ENCODE measurements at regions not wholly inside any gene's neighbourhood (a gene's known extent, or its start where the extent isn't known, plus 50 kb on each side); places are given as distances from the start of the nearest gene placed in this dataset.

GRCh38 chr22:27148055-27148454 lies 490.7 kb downstream of the MIAT start:
- in situ Hi-C loops (cut with MboI; ENCODE audit: low pct_unique_long_range_greater_than_20kb in 2 of 9, low sequenced_read_pairs in 9 of 9, unreplicated experiment in 9 of 9): no loop called here
- 50 to 100% (median 88%) methylated on average over 1 to 2 of the region's 2 CpGs; no CpG with 5 or more reads in 4 of the 10 experiments for WGBS, 10 experiments
- no peak overlapping the region for H3K4me3 ChIP-seq
- ATAC-seq (replicated peaks in 6 of 8): no peak
- H3K4me1 ChIP-seq (replicated peaks in 1 of 2): peaks cover 21 to 23% of the 10 kb centered on the region in 2 donors
- H3K27ac ChIP-seq: no peak overlapping the region

GRCh38 chr22:27148886-27149470 lies 491.6 kb downstream of the MIAT start:
- in situ Hi-C loops (cut with MboI; ENCODE audit: low pct_unique_long_range_greater_than_20kb in 2 of 9, low sequenced_read_pairs in 9 of 9, unreplicated experiment in 9 of 9): no loop called here
- Histone ChIP-seq H3K4me1 (replicated peaks in 1 of 2) (peaks cover 21 to 23% of the 10 kb centered on the region in 2 donors), H3K4me3 (no peak overlapping the region), H3K27ac (no peak overlapping the region)
- WGBS, 10 experiments: 87 to 100% (median 95%) methylated on average over 1 to 8 of the region's 8 CpGs
- no peak for ATAC-seq (replicated peaks in 6 of 8)

GRCh38 chr22:27149921-27150543 lies 492.6 kb downstream of the MIAT start:
- peak; percentile 38 to 89 (median 62) for ATAC-seq (replicated peaks in 6 of 8)
- WGBS, 10 experiments: 13 to 95% (median 50%) methylated on average over 4 to 12 of the region's 12 CpGs; no CpG with 5 or more reads in 1 of the 10 experiments
- H3K27ac ChIP-seq: no peak overlapping the region
- H3K4me3 ChIP-seq: no peak overlapping the region
- H3K4me1 ChIP-seq (replicated peaks in 1 of 2): peaks cover 21 to 23% of the 10 kb centered on the region in 2 donors
- in situ Hi-C loops (cut with MboI; ENCODE audit: low pct_unique_long_range_greater_than_20kb in 2 of 9, low sequenced_read_pairs in 9 of 9, unreplicated experiment in 9 of 9): no loop called here

GRCh38 chr22:27150544-27150941 lies 493.2 kb downstream of the MIAT start:
- in situ Hi-C loops (cut with MboI; ENCODE audit: low pct_unique_long_range_greater_than_20kb in 2 of 9, low sequenced_read_pairs in 9 of 9, unreplicated experiment in 9 of 9): no loop called here
- peak in 2 of 8 experiments; percentile 14 to 18 for ATAC-seq (replicated peaks in 6 of 8)
- Histone ChIP-seq H3K4me1 (replicated peaks in 1 of 2) (peaks cover 21 to 23% of the 10 kb centered on the region in 2 donors), H3K27ac (no peak overlapping the region), H3K4me3 (no peak overlapping the region)
- WGBS, 10 experiments: 7 to 100% (median 73%) methylated on average over 1 to 6 of the region's 8 CpGs; no CpG with 5 or more reads in 2 of the 10 experiments

GRCh38 chr22:27151407-27151806 lies 494.0 kb downstream of the MIAT start:
- ATAC-seq (replicated peaks in 6 of 8): no peak
- WGBS, 10 experiments: 0 to 100% (median 71%) methylated on average over 1 to 2 of the region's 2 CpGs; no CpG with 5 or more reads in 3 of the 10 experiments
- Histone ChIP-seq H3K4me1 (replicated peaks in 1 of 2) (peaks cover 21 to 23% of the 10 kb centered on the region in 2 donors), H3K27ac (no peak overlapping the region), H3K4me3 (no peak overlapping the region)
- in situ Hi-C loops (cut with MboI; ENCODE audit: low pct_unique_long_range_greater_than_20kb in 2 of 9, low sequenced_read_pairs in 9 of 9, unreplicated experiment in 9 of 9): no loop called here

- no peak overlapping the region for H3K27ac ChIP-seq
- WGBS, 10 experiments: 13 to 100% (median 80%) methylated on average over 1 to 2 of the region's 2 CpGs; no CpG with 5 or more reads in 1 of the 10 experiments
- ATAC-seq (replicated peaks in 6 of 8): no peak
- peaks cover 16 to 18% of the 10 kb centered on the region in 2 donors for H3K4me1 ChIP-seq (replicated peaks in 1 of 2)
- in situ Hi-C loops (cut with MboI; ENCODE audit: low pct_unique_long_range_greater_than_20kb in 2 of 9, low sequenced_read_pairs in 9 of 9, unreplicated experiment in 9 of 9): no loop called here
- no peak overlapping the region for H3K4me3 ChIP-seq
Observed at GRCh38 chr22:27152033-27152432, 494.6 kb downstream of the MIAT start.

- WGBS, 10 experiments: 48 to 100% (median 64%) methylated on average over 1 to 2 of the region's 2 CpGs; no CpG with 5 or more reads in 1 of the 10 experiments
- H3K27ac ChIP-seq: no peak overlapping the region
- H3K4me1 ChIP-seq (replicated peaks in 1 of 2): peaks cover 16 to 19% of the 10 kb centered on the region in 2 donors
- in situ Hi-C loops (cut with MboI; ENCODE audit: low pct_unique_long_range_greater_than_20kb in 2 of 9, low sequenced_read_pairs in 9 of 9, unreplicated experiment in 9 of 9): no loop called here
- ATAC-seq (replicated peaks in 6 of 8): no peak
- H3K4me3 ChIP-seq: no peak overlapping the region
Observed at GRCh38 chr22:27152883-27153282, 495.5 kb downstream of the MIAT start.

GRCh38 chr22:27153386-27153785 lies 496.0 kb downstream of the MIAT start:
- Histone ChIP-seq H3K4me1 (replicated peaks in 1 of 2) (peaks cover 18 to 23% of the 10 kb centered on the region in 2 donors), H3K27ac (no peak overlapping the region), H3K4me3 (no peak overlapping the region)
- no peak for ATAC-seq (replicated peaks in 6 of 8)
- in situ Hi-C loops (cut with MboI; ENCODE audit: low pct_unique_long_range_greater_than_20kb in 2 of 9, low sequenced_read_pairs in 9 of 9, unreplicated experiment in 9 of 9): no loop called here
- 63 to 100% (median 92%) methylated on average over 1 to 4 of the region's 4 CpGs; no CpG with 5 or more reads in 3 of the 10 experiments for WGBS, 10 experiments

GRCh38 chr22:27154717-27155116 lies 497.3 kb downstream of the MIAT start:
- in situ Hi-C loops (cut with MboI; ENCODE audit: low pct_unique_long_range_greater_than_20kb in 2 of 9, low sequenced_read_pairs in 9 of 9, unreplicated experiment in 9 of 9): no loop called here
- no peak for ATAC-seq (replicated peaks in 6 of 8)
- no peak overlapping the region for H3K27ac ChIP-seq
- peaks cover 18 to 21% of the 10 kb centered on the region in 2 donors for H3K4me1 ChIP-seq (replicated peaks in 1 of 2)
- 17 to 100% (median 83%) methylated on average over 1 to 9 of the region's 12 CpGs for WGBS, 10 experiments
- H3K4me3 ChIP-seq: no peak overlapping the region

- peaks cover 22 to 23% of the 10 kb centered on the region in 2 donors for H3K4me1 ChIP-seq (replicated peaks in 1 of 2)
- in situ Hi-C loops (cut with MboI; ENCODE audit: low pct_unique_long_range_greater_than_20kb in 2 of 9, low sequenced_read_pairs in 9 of 9, unreplicated experiment in 9 of 9): no loop called here
- no peak overlapping the region for H3K27ac ChIP-seq
- no peak for ATAC-seq (replicated peaks in 6 of 8)
- WGBS, 10 experiments: 55 to 100% (median 82%) methylated on average over 1 to 7 of the region's 8 CpGs
- no peak overlapping the region for H3K4me3 ChIP-seq
Observed at GRCh38 chr22:27156821-27157489, 499.6 kb downstream of the MIAT start.

GRCh38 chr22:27157666-27158370 lies 500.4 kb downstream of the MIAT start:
- in situ Hi-C loops (cut with MboI; ENCODE audit: low pct_unique_long_range_greater_than_20kb in 2 of 9, low sequenced_read_pairs in 9 of 9, unreplicated experiment in 9 of 9): no loop called here
- H3K4me3 ChIP-seq: no peak overlapping the region
- no peak overlapping the region for H3K27ac ChIP-seq
- WGBS, 10 experiments: 6 to 100% (median 60%) methylated on average over 1 to 10 of the region's 13 CpGs
- ATAC-seq (replicated peaks in 6 of 8): no peak
- peaks cover 22 to 23% of the 10 kb centered on the region in 2 donors for H3K4me1 ChIP-seq (replicated peaks in 1 of 2)

- ATAC-seq (replicated peaks in 6 of 8): no peak
- H3K4me1 ChIP-seq (replicated peaks in 1 of 2): peaks cover 23 to 28% of the 10 kb centered on the region in 2 donors
- 46 to 100% (median 86%) methylated on average over 1 to 7 of the region's 8 CpGs; no CpG with 5 or more reads in 1 of the 10 experiments for WGBS, 10 experiments
- H3K4me3 ChIP-seq: no peak overlapping the region
- no peak overlapping the region for H3K27ac ChIP-seq
- in situ Hi-C loops (cut with MboI; ENCODE audit: low pct_unique_long_range_greater_than_20kb in 2 of 9, low sequenced_read_pairs in 9 of 9, unreplicated experiment in 9 of 9): no loop called here
Observed at GRCh38 chr22:27159016-27159415, 501.6 kb downstream of the MIAT start.

All from motor neuron (in vitro differentiated cells).